Gastrocnemius medialis (tissue), 4 donors: ENCODE measurements at regions not wholly inside any gene's neighbourhood (a gene's known extent, or its start where the extent isn't known, plus 50 kb on each side); places are given as distances from the start of the nearest gene placed in this dataset.

Source experiments
- CTCF ChIP-seq, 5 experiments: fragments of 450-650 bp in 3 of 5; fragments of 200-600 bp in 2 of 5; sonication (generic) in 2 of 5; IDR thresholded peaks in 4 of 5; conservative IDR thresholded peaks in 1 of 5; 1 replicate in 4 of 5; 2 replicates in 1 of 5; pipeline ENCODE4 v1.5.1; 2016 to 2019; ENCODE audit warnings: antibody characterized with exemption in 5 of 5, mild to moderate bottlenecking in 3 of 5, moderate library complexity in 3 of 5
- POLR2A ChIP-seq, 2 donors: fragments of 450-650 bp; IDR thresholded peaks; one replicate each; pipeline ENCODE4 v1.6.1; 2017; ENCODE audit warnings: antibody characterized with exemption in 2 of 2, mild to moderate bottlenecking in 2 of 2, moderate library complexity in 2 of 2

DNA sequence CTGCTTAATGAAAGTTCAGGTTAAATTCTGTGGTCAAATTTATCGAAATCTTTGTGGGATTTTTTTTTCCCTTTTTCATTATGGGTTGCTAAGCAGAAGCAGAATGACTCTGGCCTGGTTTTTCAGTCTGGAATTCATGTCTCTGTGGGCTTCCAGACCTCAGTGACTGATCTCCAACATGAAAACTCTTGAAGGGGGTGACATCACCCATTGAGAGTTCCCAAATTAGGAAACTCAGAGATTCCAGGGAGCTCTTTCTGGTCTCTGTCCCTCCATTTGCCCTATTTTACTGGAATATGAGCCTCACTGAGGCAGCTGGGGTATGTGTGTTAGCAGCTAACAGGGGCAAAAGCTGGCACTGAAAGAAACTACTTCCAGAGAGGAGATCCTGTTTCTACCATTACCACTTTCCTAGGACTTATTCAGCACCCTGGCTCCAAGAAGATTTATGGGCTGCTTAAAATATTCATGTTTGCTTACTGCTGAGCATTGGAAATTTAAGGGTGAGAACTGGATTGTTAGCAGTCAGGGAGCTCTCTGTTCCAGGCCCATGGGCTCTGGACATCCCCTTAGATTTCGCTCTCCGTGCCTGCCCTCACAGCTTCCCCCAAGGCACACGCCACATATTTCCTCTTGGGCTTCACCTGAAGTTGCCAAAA is 203.4 kb upstream of the SPAG17 start:
- TF ChIP-seq POLR2A (IDR thresholded peaks at IDR 0.05) = no peak
- no peak for TF ChIP-seq CTCF (IDR thresholded peaks at IDR 0.05 in 4 of 5, conservative IDR thresholded peaks at IDR 0.05 in 1 of 5)
